Activated naive CD4-positive, alpha-beta T cell treated with anti-CD3 and anti-CD28 coated beads, Interleukin-2, amount 10 ng/mL, durations not matched to agents 7 days and 5 days (primary cell): ENCODE measurements at regions not wholly inside any gene's neighbourhood (a gene's known extent, or its start where the extent isn't known, plus 50 kb on each side); places are given as distances from the start of the nearest gene placed in this dataset.

Experiments
- CTCF ChIA-PET: fragments of 350-600 bp; sonication (Branson Sonifier 250); formaldehyde crosslinking; loops from one replicate; lab custom pipeline; 2021; ENCODE audit warnings: antibody characterized with exemption; lab: Charles Lee
- DNase-seq: peaks from one replicate; pipeline ENCODE4 v3.0.0-alpha.2; 2020
- H3K27ac Mint-ChIP-seq: one replicate; pipeline ENCODE4 v1.8.0; 2021; ENCODE audit warnings: mild to moderate bottlenecking, moderate library complexity, mixed read lengths
- H3K27me3 Mint-ChIP-seq: one replicate; pipeline ENCODE4 v1.8.0; 2021; ENCODE audit warnings: mild to moderate bottlenecking, mixed read lengths
- H3K36me3 Mint-ChIP-seq: one replicate; pipeline ENCODE4 v1.8.0; 2021; ENCODE audit warnings: mixed read lengths
- H3K4me1 Mint-ChIP-seq: one replicate; pipeline ENCODE4 v1.8.0; 2021; ENCODE audit warnings: mixed read lengths
- H3K4me3 Mint-ChIP-seq: one replicate; pipeline ENCODE4 v1.8.0; 2021; ENCODE audit warnings: mild to moderate bottlenecking, moderate library complexity, mixed read lengths
- H3K9me3 Mint-ChIP-seq: one replicate; pipeline ENCODE4 v1.8.0; 2021; ENCODE audit warnings: mixed read lengths

DNA sequence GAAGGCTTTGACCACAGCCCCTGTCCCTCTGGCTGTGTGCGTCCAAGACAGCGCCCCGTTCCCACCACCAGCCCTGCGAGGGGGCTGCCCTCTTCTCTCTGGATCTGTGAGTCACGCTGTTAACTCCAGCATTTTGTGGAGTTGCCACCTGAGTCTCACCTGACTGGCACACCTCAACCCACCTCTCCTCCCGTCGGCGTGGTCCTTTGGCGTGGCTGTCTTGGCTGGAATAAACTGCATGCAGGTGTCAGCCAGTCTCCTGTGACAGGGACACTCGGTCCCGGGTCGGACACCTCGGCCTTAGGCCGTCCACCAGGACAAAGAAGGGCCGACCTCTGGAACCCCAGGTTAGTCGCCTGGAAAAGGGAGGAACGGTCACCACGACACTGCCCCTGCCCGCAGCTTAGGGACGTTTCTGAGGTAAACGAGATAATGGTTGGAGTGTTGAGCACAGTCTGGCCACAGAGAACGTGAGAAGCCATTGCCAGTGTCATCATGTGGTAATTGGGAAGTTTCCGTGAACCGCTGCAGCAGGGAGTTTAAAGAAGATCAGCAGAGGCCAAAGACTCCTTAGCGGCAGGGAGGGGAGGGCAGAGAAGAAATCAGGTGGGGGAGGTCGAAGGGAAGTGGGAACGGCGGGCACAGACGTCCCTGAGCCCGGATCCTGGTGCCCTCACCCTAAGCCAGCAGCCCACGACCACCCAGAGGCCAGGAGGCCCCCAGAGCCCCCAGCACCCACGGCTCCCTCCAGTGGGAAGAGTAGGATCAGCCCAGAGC is 73.6 kb upstream of the FAM20C start:
- Mint-ChIP-seq H3K27ac (no peak overlapping the region), H3K4me1 (no peaks in the 10 kb centered on the region), H3K4me3 (no peak overlapping the region), H3K36me3 (no peaks in the 10 kb centered on the region), H3K9me3 (peaks cover 2% of the 10 kb centered on the region), H3K27me3 (peaks cover 25% of the 10 kb centered on the region)
- CTCF ChIA-PET: no interaction called here
- no peak for DNase-seq

DNA sequence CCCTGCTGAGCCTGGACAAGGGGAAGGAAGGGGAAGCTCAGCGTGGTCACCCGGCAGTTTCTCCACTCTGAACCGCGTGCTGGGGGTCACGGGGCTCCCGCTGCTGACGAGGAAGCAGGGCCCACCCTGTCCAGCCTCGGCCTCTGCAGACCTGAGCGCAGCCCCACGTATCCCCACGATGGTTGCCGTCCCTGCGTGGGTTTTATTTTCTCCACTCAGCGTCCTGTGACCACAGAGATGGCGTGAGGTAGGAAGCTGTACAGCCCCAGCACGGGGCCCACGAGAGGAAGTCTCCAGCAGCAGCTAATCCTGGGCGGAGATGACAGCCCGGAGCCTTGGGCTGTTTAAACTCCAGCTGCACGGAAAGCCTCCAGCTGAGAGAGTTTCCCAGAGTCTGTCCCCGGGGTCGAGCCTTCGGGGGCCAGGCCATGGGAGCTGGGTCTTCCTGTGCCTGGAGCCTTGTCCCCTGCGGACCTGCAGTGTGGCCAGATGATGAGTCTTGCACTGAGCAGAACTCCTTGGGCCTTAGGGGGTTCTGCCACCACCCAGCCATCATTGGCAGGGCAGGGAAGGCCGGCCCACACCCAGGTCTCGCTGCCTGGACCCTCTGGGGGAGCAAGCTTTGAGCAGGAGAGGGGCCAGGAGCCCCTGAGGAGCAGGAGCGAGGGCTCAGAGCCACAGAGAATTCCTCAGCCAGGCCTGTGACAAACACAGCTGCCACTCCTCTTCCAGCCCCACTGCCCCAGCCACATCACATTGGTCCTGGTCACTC is 72.8 kb upstream of the FAM20C start:
- Mint-ChIP-seq H3K4me1 (no peaks in the 10 kb centered on the region), H3K9me3 (no peaks in the 10 kb centered on the region)
- no peak for DNase-seq

DNA sequence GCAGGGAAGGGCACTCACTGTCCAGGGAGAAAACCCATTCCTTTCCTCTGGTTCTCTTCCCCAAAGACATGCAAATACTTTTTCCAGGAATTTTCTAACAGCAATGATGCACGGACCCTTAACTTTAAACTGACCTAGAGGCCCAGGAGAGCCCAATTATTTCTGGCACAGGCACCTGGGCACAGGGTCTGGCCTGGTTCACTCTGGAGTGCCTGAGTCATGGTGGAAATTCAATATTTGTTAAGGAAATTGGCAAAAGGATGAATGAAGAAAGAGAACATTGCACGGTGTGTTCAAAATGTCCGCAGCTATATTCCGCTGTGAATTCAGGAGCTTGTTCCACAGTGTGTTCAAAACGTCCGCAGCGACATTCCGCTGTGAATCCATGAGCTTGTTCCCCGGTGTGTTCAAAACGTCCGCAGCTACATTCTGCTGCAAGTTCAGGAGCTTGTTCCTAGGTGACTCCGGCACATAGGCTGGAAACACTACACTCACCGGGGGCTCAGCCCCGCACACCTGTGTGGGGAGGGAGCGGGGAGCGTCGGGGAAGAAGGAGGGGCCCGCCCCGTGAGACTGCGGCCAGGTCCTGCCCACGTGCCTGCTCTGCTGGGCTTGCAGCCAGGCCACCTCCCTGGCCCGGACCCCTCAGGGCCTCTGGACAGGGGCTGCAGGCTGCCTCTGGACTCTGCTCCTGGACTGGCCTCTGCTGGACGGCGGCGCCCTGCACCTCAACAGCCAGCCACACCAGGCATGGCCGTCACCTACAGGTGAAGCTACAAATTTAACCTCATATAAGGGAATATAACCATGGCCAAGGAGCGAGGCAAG is 72.0 kb upstream of the FAM20C start:
- Mint-ChIP-seq H3K9me3 (no peaks in the 10 kb centered on the region), H3K4me3 (no peak overlapping the region), H3K27me3 (peaks cover 19% of the 10 kb centered on the region), H3K27ac (no peak overlapping the region), H3K4me1 (no peaks in the 10 kb centered on the region), H3K36me3 (no peaks in the 10 kb centered on the region)
- CTCF ChIA-PET: no interaction called here
- no peak for DNase-seq

More for the DNA sequence above, 72.8 kb upstream of the FAM20C start:
- CTCF ChIA-PET: no interaction called here
- Mint-ChIP-seq H3K27me3 (peaks cover 22% of the 10 kb centered on the region), H3K36me3 (no peaks in the 10 kb centered on the region), H3K27ac (no peak overlapping the region), H3K4me3 (no peak overlapping the region)

DNA sequence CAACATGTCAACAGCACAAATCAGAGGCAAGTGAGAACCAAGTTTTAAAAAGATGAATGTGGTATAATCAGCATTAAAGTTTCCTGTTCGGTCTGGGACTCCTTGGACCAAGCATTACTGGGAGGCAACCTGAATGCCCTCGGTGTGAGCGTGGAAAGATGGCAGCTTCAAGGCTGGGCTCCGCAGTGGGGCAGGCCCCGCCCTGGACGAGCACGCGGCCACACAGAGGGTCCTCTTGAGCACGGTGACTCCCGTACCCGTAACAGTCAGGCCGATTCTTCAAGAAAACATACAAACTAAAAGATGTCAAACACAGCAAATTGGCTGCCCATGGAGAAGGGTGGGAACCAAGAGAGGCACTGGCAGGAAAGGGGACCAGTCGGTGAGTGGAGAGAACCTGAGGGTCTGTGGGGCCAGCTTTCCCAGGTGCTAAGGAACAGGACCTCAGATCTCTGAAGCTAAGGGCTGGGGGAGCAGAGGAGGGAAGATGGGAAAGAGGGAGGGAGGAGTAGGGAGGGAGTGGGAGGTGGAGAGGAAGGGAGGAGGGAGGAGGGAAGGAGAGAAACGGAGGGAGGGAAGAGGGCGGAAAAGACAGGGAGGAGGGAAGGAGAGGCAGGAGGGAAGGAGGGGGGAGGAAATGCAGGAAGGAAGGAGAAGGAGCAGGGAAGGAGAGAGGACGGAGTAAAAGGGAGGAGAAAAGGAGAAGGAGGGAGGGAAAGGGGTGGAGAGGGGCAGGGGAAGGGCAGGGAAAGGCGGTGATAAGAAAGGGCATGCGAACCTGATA is 71.2 kb upstream of the FAM20C start:
- Mint-ChIP-seq H3K4me1 (no peaks in the 10 kb centered on the region), H3K9me3 (no peaks in the 10 kb centered on the region), H3K27me3 (peaks cover 12% of the 10 kb centered on the region), H3K4me3 (no peak overlapping the region), H3K27ac (no peak overlapping the region), H3K36me3 (no peaks in the 10 kb centered on the region)
- CTCF ChIA-PET: no interaction called here
- DNase-seq: no peak

DNA sequence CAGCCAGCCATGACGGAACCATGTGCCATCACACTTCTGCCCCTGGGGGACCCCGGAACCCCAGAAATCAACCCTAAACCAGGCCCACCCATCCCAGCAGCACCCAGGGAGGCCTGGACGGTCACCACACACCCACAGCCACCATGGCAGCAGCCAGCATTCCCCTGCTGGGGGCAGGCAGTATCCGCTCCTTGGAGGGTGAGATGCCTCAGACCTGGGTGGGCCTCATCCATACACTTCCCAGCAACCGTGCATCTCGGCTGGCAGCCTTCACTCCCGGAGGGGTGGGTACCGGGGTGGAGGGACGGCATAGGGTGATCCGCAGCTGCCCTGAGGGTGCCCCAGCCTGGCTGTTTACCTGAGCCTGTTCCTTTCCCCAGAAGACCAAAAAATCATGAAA is 69.1 kb upstream of the FAM20C start:
- no peaks in the 10 kb centered on the region for H3K4me1 Mint-ChIP-seq
- no peak overlapping the region for H3K27ac Mint-ChIP-seq
- CTCF ChIA-PET: no interaction called here
- no peak overlapping the region for H3K4me3 Mint-ChIP-seq
- H3K9me3 Mint-ChIP-seq: no peaks in the 10 kb centered on the region
- no peak for DNase-seq
- peaks cover 12% of the 10 kb centered on the region for H3K27me3 Mint-ChIP-seq
- H3K36me3 Mint-ChIP-seq: no peaks in the 10 kb centered on the region

DNA sequence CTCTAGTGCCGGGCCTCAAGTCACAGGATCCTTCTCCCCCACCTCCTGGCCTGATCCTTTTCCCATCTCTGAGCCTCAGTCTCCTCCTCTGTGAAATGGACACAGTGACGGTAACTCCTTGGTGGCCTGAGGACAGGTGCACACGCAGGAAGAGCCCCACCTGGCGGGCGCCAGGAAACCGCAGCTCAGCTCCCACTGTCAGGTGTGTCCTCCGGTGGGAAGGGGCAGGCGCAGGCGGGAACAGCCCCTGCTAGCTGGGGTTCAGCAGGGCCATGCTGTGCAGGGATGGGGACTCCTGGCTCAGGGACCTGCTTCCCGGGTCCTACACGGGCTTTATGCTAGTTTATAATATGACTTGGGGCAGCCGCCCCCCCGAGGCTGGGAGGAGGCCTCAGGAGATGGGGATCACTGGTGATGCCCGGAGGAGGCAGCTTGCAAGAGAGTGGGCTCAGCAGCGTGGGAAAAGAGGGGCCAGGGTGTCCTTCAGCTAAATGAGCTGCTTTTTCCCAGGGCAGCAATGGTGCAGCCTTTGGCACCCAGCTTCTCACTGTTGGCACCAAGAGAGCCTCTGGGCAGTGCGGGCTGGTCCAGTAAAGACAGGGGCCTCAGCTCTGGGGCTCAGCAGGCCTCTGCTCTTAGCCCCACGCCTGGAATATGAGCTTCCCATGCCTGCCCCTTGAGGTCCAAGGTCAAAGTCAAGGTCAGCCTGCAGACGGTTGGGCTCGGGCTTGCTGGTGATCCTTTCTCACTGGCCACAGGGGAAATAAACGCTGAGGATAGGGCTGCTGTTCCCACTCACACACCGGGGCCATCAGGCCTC is 68.0 kb upstream of the FAM20C start:
- no peaks in the 10 kb centered on the region for H3K4me1 Mint-ChIP-seq
- peaks cover 4% of the 10 kb centered on the region for H3K27me3 Mint-ChIP-seq
- H3K9me3 Mint-ChIP-seq: no peaks in the 10 kb centered on the region
- DNase-seq: no peak
- no peaks in the 10 kb centered on the region for H3K36me3 Mint-ChIP-seq
- H3K27ac Mint-ChIP-seq: no peak overlapping the region
- no peak overlapping the region for H3K4me3 Mint-ChIP-seq
- CTCF ChIA-PET: no interaction called here

DNA sequence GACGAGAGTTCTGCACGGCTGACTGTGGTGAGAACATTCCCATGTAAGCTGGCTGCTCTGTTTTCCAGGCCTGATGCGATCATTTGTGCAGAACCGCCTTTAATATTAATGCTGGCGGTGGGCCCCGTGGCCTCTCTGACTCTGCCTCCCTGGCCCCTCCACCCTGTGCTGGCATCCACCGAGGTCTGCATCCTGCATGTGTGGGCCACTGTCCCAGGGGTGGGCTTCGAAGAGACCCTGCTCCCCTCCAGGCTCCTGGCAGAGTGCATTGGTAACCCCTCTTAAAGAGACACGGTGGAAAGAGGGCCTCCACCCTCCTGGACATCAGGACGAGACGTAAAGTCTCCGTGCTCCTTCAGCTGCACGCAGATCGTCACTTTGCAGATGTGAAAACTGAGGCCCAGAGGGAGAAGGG is 67.3 kb upstream of the FAM20C start:
- H3K4me3 Mint-ChIP-seq: no peak overlapping the region
- H3K9me3 Mint-ChIP-seq: no peaks in the 10 kb centered on the region
- peaks cover 4% of the 10 kb centered on the region for H3K27me3 Mint-ChIP-seq
- CTCF ChIA-PET: no interaction called here
- H3K36me3 Mint-ChIP-seq: no peaks in the 10 kb centered on the region
- no peak overlapping the region for H3K27ac Mint-ChIP-seq
- no peak for DNase-seq
- H3K4me1 Mint-ChIP-seq: no peaks in the 10 kb centered on the region

DNA sequence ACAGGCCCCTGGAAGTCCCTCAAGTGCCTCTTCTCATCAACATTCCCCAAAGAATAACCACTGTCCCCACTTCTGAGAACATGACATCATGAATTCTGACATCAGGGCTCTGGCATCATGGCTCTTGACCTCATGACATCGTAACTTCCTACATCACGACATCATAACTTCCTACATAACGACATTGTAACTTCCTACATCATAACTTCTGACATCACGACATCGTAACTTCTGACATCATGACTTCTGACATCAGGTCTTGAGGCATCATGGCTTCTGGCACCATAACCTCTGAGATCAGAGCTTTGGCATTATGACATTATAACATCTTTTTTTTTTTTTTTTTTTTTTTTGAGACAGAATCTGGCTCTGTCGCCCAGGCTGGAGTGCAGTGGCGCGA is 66.7 kb upstream of the FAM20C start:
- DNase-seq: no peak
- Mint-ChIP-seq H3K9me3 (no peaks in the 10 kb centered on the region), H3K27ac (no peak overlapping the region), H3K4me1 (no peaks in the 10 kb centered on the region), H3K4me3 (no peak overlapping the region), H3K27me3 (peaks cover 4% of the 10 kb centered on the region), H3K36me3 (no peaks in the 10 kb centered on the region)
- CTCF ChIA-PET: no interaction called here

DNA sequence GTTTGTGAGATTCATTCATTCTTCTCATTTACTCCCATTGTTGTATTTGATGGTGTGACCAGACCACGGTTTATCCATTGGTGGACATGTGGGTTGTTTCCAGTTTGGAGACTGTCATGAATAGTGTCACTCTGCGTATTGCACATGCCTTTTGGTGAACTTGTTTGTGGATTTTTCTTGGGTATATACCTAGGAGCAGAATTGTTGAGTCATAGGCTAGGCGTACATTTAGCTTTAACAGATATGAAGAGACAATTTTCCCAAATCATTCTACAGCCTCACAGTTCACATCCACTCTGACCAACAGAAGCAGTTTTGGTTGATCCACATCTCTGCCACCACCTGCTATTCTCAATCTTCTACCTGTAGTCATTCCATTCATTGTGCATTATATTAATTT is 66.0 kb upstream of the FAM20C start:
- Mint-ChIP-seq H3K4me1 (no peaks in the 10 kb centered on the region), H3K27me3 (peaks cover 4% of the 10 kb centered on the region), H3K27ac (no peak overlapping the region), H3K9me3 (no peaks in the 10 kb centered on the region), H3K4me3 (no peak overlapping the region), H3K36me3 (no peaks in the 10 kb centered on the region)
- DNase-seq: no peak
- CTCF ChIA-PET: no interaction called here

DNA sequence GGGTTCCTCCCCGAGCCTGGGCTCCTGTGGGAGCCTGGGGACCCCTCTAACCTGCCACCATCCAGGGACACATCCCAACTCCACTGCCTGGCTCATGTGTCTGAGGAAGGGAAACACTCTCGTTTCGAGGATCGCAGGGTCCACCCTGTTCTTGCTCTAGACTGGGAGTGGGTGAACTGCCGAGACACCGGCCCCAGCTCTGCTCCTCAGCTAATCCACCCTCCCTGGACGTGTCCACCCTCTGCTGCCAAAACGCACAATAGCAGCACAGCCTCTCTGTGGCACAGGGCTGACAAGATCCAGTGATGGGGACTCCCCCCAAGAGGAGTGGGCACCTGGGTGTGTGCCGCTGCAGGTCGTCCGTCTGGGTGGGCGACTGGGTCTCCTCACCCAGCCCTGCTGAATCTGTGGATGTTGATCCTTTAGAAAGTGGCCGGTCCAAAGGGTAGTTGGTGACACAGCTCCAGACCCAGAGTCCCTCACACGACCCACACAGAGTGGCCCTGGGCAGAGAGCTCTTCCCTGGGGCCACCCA is 65.2 kb upstream of the FAM20C start:
- Mint-ChIP-seq H3K4me1 (no peaks in the 10 kb centered on the region), H3K36me3 (no peaks in the 10 kb centered on the region), H3K27me3 (peaks cover 4% of the 10 kb centered on the region), H3K27ac (no peak overlapping the region), H3K4me3 (no peak overlapping the region), H3K9me3 (no peaks in the 10 kb centered on the region)
- CTCF ChIA-PET: no interaction called here
- no peak for DNase-seq

DNA sequence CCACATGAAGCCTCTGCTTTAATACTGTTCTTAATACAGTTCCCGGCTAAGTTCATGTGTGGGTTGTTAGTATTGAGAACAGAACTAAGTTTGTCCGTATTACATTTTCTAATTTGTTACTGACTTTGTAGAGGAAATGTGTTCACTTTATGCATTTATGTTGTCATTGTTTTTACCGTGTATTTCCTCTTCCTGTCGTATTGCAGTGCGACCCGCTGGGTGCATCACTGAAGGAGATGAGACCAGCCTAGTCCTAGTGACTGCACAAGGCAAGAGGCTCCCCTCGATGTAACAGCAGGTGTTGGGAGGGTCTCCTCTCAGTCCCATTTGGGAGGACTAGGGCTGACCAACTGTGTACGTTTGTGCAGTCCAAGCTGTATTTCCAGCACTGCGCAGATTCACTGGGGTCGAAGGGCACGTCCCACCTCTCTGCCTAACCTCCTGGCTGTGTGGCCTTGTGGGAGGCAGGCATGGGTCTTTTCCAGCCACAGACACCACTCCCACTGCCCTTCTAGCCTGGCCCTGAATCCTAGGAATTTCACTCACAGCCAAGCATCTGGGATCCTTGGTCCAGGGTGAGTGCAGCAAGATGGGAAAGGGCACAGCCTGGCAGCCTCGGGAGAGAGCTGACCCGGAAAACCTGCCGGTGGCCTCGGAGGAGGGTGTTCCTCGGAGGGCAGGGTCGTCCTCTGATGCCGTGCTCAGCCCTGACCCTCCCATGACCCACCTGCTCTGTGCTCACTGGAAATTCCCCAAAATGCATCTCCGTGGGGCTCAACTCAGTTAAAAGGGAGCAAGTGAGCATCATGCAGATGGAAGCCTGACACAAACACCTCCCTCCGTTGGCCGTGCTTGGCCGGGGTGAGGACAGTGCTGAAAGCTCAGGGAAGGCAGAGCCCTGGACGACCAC is 63.9 kb upstream of the FAM20C start:
- Mint-ChIP-seq H3K36me3 (no peaks in the 10 kb centered on the region), H3K4me3 (no peak overlapping the region), H3K27ac (no peak overlapping the region), H3K4me1 (no peaks in the 10 kb centered on the region), H3K9me3 (no peaks in the 10 kb centered on the region), H3K27me3 (peaks cover 4% of the 10 kb centered on the region)
- DNase-seq: no peak
- CTCF ChIA-PET: no interaction called here

DNA sequence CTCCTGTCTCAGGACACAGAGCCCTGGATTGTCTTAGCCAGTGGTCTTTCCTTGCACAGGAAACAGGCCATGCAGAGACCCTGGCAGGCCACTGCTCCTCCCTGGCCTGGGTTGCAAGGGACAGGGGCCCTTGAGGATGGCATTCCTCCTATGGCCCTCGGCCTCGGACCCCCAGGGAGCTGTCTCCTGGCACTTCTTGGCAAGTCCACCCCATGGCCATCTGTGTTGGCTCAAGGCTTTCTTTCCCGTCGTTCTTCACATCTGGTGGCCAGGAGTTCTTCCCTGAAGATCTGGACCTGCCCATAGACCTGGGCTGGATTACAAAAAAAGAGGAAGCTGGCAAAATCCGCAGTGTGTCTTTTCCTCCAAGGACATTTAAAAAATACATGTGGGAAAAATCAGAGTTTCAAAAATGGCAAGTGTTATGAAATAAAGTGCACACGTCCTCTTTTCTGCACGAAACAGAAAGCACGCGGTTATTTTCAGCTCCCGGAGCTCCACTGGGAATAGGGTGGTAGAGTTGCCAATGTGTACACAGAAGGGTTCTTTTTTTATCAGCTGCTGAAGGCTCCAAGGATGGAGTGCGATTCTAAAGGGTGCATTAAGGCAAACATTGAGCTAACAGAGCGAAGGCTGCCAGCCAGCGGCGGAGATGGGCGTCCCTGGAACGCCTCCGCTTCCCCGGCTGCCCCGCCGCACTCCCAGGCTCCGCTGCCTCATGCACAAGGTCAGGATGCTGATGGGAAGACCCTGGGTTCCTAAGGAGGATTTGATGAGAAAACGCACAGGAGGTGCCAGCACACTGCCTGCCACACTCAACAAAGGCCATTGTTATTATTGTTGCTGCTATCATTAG is 62.8 kb upstream of the FAM20C start:
- H3K4me1 Mint-ChIP-seq: no peaks in the 10 kb centered on the region
- CTCF ChIA-PET: no interaction called here
- H3K27ac Mint-ChIP-seq: no peak overlapping the region
- no peaks in the 10 kb centered on the region for H3K9me3 Mint-ChIP-seq
- peaks cover 4% of the 10 kb centered on the region for H3K27me3 Mint-ChIP-seq
- H3K4me3 Mint-ChIP-seq: no peak overlapping the region
- DNase-seq: no peak
- no peaks in the 10 kb centered on the region for H3K36me3 Mint-ChIP-seq
